SK-N-SH (cell line): ENCODE measurements at regions not wholly inside any gene's neighbourhood (a gene's known extent, or its start where the extent isn't known, plus 50 kb on each side); places are given as distances from the start of the nearest gene placed in this dataset.

Source experiments
- CTCF ChIA-PET: fragments of 300-600, 350-600 bp; formaldehyde crosslinking; extraction: SDS; loops from one replicate; lab custom pipeline; 2021; lab: Yijun Ruan, JAX
- POLR2A ChIA-PET: fragments of 350-600 bp; sonication (Branson Sonifier 250); formaldehyde crosslinking; extraction: SDS; loops from one replicate; lab custom pipeline; 2020; ENCODE audit warnings: antibody characterized with exemption, inconsistent platforms; lab: Yijun Ruan, JAX
- DNase-seq: peaks from one replicate; pipeline ENCODE4 v3.0.0; 2012
- H2AFZ ChIP-seq: fragments of 200-600 bp; sonication (generic); 2 replicates; pipeline ENCODE4 v1.8.1; 2016; ENCODE audit warnings: antibody characterized with exemption, mild to moderate bottlenecking, low read depth
- H3F3A ChIP-seq: fragments of 200-600 bp; sonication (generic); replicated peaks from 2 replicates; pipeline ENCODE3; 2016; ENCODE audit warnings: antibody characterized with exemption, mild to moderate bottlenecking; ENCODE audit not compliant: insufficient read depth
- H3K27ac ChIP-seq, 2 experiments: fragments of 200-500 bp in 1 of 2; fragments of 200-600 bp in 1 of 2; sonication (Bioruptor generic) in 1 of 2; sonication (generic), shearing (Covaris generic) in 1 of 2; 2 replicates each; pipeline versions ENCODE4 v1.5.1 to v1.6.1; 2014 to 2016; ENCODE audit warnings: low read depth in 2 of 2, inconsistent platforms in 1 of 2, low read length in 1 of 2, mild to moderate bottlenecking in 1 of 2, mixed read lengths in 1 of 2
- H3K27me3 ChIP-seq: fragments of 200-600 bp; sonication (generic), shearing (Covaris generic); 2 replicates; pipeline ENCODE4 v1.6.1; 2016; ENCODE audit warnings: mixed run types; ENCODE audit not compliant: insufficient read depth
- H3K36me3 ChIP-seq, 2 experiments: fragments of 200-500 bp in 1 of 2; fragments of 200-600 bp in 1 of 2; sonication (Bioruptor generic) in 1 of 2; sonication (generic) in 1 of 2; replicated peaks in 1 of 2; 2 replicates each; pipeline versions ENCODE3 to v1.5.1; 2014 to 2016; ENCODE audit warnings: low read length in 1 of 2, mild to moderate bottlenecking in 1 of 2; ENCODE audit not compliant: insufficient read depth in 2 of 2, control insufficient read depth in 1 of 2
- H3K4me1 ChIP-seq, 2 experiments: fragments of 200-500 bp in 1 of 2; fragments of 200-600 bp in 1 of 2; sonication (Bioruptor generic) in 1 of 2; sonication (generic), shearing (Covaris generic) in 1 of 2; 2 replicates each; pipeline versions ENCODE4 v1.5.1 to v1.6.1; 2014 to 2016; ENCODE audit warnings: low read depth in 1 of 2, low read length in 1 of 2, mixed run types in 1 of 2; ENCODE audit not compliant: insufficient read depth in 2 of 2, control insufficient read depth in 1 of 2
- H3K4me2 ChIP-seq: fragments of 200-600 bp; sonication (generic), shearing (Covaris generic); 2 replicates; pipeline ENCODE4 v1.6.1; 2017; ENCODE audit warnings: mixed run types
- H3K4me3 ChIP-seq, 2 experiments: fragments of 200-500 bp in 1 of 2; fragments of 200-600 bp in 1 of 2; sonication (Bioruptor generic) in 1 of 2; sonication (generic), shearing (Covaris generic) in 1 of 2; 2 replicates each; pipeline versions ENCODE4 v1.5.1 to v1.8.1; 2014 to 2016; ENCODE audit warnings: low read depth in 2 of 2, inconsistent platforms in 1 of 2, low read length in 1 of 2, mild to moderate bottlenecking in 1 of 2, mixed read lengths in 1 of 2, moderate library complexity in 1 of 2
- H3K79me2 ChIP-seq: fragments of 200-600 bp; sonication (generic); 2 replicates; pipeline ENCODE4 v1.8.1; 2017; ENCODE audit warnings: mild to moderate bottlenecking; ENCODE audit not compliant: insufficient read depth
- H3K9ac ChIP-seq: fragments of 200-600 bp; sonication (generic); 2 replicates; pipeline ENCODE4 v1.6.1; 2017; ENCODE audit warnings: mixed run types
- H3K9me2 ChIP-seq: fragments of 200-600 bp; sonication (generic); 2 replicates; pipeline ENCODE4 v1.6.1; 2017; ENCODE audit warnings: mixed run types
- H3K9me3 ChIP-seq: fragments of 200-600 bp; sonication (generic); 2 replicates; pipeline ENCODE4 v1.6.1; 2017; ENCODE audit warnings: mixed run types, mild to moderate bottlenecking, moderate library complexity
- H4K20me1 ChIP-seq: fragments of 200-600 bp; sonication (generic); 2 replicates; pipeline ENCODE4 v1.6.1; 2017; ENCODE audit warnings: mild to moderate bottlenecking, mixed run types; ENCODE audit not compliant: insufficient read depth
- CHD2 ChIP-seq: fragments of 150-350 bp; IDR thresholded peaks from 2 replicates; pipeline ENCODE4 v1.6.1; 2018; ENCODE audit warnings: low read length; ENCODE audit not compliant: partially characterized antibody
- EZH2phosphoT487 ChIP-seq: fragments of 200-600 bp; sonication (generic); IDR thresholded peaks from 2 replicates; pipeline ENCODE4 v1.6.1; 2017; ENCODE audit warnings: low read depth, mixed run types, mild to moderate bottlenecking, antibody characterized with exemption, moderate library complexity, borderline replicate concordance
- FOSL2 ChIP-seq: IDR thresholded peaks from 2 replicates; pipeline ENCODE4 v1.4.0; 2012; ENCODE audit warnings: low read depth, mild to moderate bottlenecking, moderate library complexity, borderline replicate concordance
- FOXJ3 ChIP-seq: sonication (generic); formaldehyde crosslinking; IDR thresholded peaks from 2 replicates; pipeline ENCODE4 v1.5.1; 2020; ENCODE audit warnings: mild to moderate bottlenecking, missing genetic modification reagents
- FOXM1 ChIP-seq: IDR thresholded peaks from 2 replicates; pipeline ENCODE4 v1.4.0; 2012; ENCODE audit warnings: low read depth, mild to moderate bottlenecking
- MXI1 ChIP-seq: IDR thresholded peaks from 2 replicates; pipeline ENCODE4 v1.6.1; 2012; ENCODE audit warnings: mild to moderate bottlenecking, low read depth, low read length, improper control_type of control experiment
- POLR2AphosphoS5 ChIP-seq: IDR thresholded peaks from 2 replicates; pipeline ENCODE4 v1.6.1; 2012; ENCODE audit warnings: low read depth, low read length
- RAD21 ChIP-seq: IDR thresholded peaks from 2 replicates; pipeline ENCODE4 v1.6.1; 2012; ENCODE audit warnings: mild to moderate bottlenecking, low read length
- RCOR1 ChIP-seq: fragments of 150-350 bp; IDR thresholded peaks from 2 replicates; pipeline ENCODE4 v1.6.1; 2017; ENCODE audit warnings: antibody characterized with exemption, low read length
- SIN3A ChIP-seq: IDR thresholded peaks from 2 replicates; pipeline ENCODE4 v1.6.1; 2012; ENCODE audit warnings: low read depth, mild to moderate bottlenecking, low read length, moderate library complexity, borderline replicate concordance
- TAF1 ChIP-seq: IDR thresholded peaks from 2 replicates; pipeline ENCODE4 v1.6.1; 2012; ENCODE audit warnings: low read depth, mild to moderate bottlenecking, low read length, moderate library complexity, borderline replicate concordance
- YY1 ChIP-seq: IDR thresholded peaks from 2 replicates; pipeline ENCODE4 v1.4.0; 2012; ENCODE audit warnings: low read depth, mild to moderate bottlenecking
- WGBS: methylation state at CpG from one replicate; pipeline ENCODE4 v1.1.6; 2017; ENCODE audit warnings: low lambda C conversion rate; 5-methylcytosine and 5-hydroxymethylcytosine counted together
- TF ChIP-seq, protein P1 (sequence below): fragments of 150-350 bp; IDR thresholded peaks from 2 replicates; pipeline ENCODE4 v1.6.1; 2017; ENCODE audit warnings: antibody characterized with exemption, low read length, low read depth, borderline replicate concordance
- TF ChIP-seq, protein P2 (sequence below): IDR thresholded peaks from 2 replicates; pipeline ENCODE4 v1.6.1; 2012; ENCODE audit warnings: mild to moderate bottlenecking, low read depth, low read length, moderate library complexity
- TF ChIP-seq, protein P3 (sequence below): IDR thresholded peaks from 2 replicates; pipeline ENCODE4 v1.4.0; 2012; ENCODE audit warnings: low read depth
- TF ChIP-seq, protein P4 (sequence below): IDR thresholded peaks from 2 replicates; pipeline ENCODE4 v1.4.0; 2012; ENCODE audit warnings: low read depth, borderline replicate concordance
- TF ChIP-seq, protein P5 (sequence below): IDR thresholded peaks from 2 replicates; pipeline ENCODE4; 2012
- TF ChIP-seq, protein P6 (sequence below): fragments of 200-600 bp; sonication (generic); IDR thresholded peaks from 2 replicates; pipeline ENCODE4 v1.6.1; 2017; ENCODE audit warnings: antibody characterized with exemption, mild to moderate bottlenecking, moderate library complexity

DNA sequence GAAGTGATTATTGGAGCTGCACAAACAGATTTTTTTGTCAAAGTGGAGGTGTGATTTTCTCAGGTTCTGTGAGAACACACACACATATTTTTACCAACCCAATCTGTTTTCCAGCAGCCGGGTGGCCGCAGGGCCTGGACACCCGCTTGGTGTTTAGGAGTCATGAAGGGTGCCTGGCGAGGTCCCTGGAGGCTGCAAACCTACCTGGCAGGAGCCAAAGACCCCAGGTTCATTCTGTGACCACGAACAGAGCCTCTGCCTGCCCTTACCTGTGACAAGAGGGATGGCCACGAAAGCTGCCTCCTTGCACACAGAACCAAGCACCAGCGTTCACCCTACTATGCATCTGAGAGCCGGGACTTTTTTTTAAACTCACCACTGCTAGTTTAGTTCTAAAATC, 64.3 kb upstream of the ID2 start (continued):
- TF ChIP-seq, protein P1, sequence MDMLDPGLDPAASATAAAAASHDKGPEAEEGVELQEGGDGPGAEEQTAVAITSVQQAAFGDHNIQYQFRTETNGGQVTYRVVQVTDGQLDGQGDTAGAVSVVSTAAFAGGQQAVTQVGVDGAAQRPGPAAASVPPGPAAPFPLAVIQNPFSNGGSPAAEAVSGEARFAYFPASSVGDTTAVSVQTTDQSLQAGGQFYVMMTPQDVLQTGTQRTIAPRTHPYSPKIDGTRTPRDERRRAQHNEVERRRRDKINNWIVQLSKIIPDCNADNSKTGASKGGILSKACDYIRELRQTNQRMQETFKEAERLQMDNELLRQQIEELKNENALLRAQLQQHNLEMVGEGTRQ = no peak
- TF ChIP-seq POLR2AphosphoS5 = no peak
- TF ChIP-seq, all 33 proteins: peak for 0

DNA sequence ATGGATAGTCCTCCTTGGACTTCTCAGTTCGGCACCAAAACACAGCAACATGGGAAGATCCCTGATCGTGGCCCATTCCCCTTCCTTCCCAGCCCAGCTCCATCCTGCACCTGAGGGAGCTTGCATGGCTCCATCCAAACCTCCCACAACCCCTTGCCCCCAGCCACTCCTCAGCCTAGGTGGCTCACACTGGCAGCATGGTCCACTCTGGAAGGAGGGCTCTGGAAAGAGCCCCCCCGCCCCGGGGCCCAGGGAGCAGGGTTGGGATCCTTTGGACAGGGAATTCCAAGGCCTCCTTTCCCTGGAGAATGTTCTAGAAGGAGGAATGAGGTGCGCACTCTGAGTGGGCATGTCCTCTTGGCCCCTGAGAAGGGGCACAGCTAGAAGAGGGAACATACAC, 62.8 kb upstream of the ID2 start:
- DNase-seq = no peak
- Histone ChIP-seq H3K9ac (no peak overlapping the region), H3K4me3 (no peak overlapping the region), H3K9me2 (no peaks in the 10 kb centered on the region), H3K4me2 (no peak overlapping the region), H4K20me1 (no peaks in the 10 kb centered on the region), H3K4me1 (peaks cover 0 to 6% of the 10 kb centered on the region in 2 experiments; a peak in 1 of 4 replicates), H3K27me3 (no peaks in the 10 kb centered on the region; the same call in 1 of the 2 replicates), H2AFZ (no peak overlapping the region), H3K79me2 (no peaks in the 10 kb centered on the region), H3K27ac (no peak overlapping the region), H3K9me3 (no peaks in the 10 kb centered on the region), H3K36me3 (no peaks in the 10 kb centered on the region), H3F3A (no peaks in the 10 kb centered on the region)
- whole genome bisulfite sequencing = 66% methylated on average over 5 of the region's 5 CpGs
- ChIA-PET POLR2A (no interaction called here), CTCF (no interaction called here)
- no peak for TF ChIP-seq RCOR1
- no peak for TF ChIP-seq FOXM1
- TF ChIP-seq CHD2 = no peak
- no peak for TF ChIP-seq SIN3A
- TF ChIP-seq YY1 = no peak
- TF ChIP-seq, protein P2, sequence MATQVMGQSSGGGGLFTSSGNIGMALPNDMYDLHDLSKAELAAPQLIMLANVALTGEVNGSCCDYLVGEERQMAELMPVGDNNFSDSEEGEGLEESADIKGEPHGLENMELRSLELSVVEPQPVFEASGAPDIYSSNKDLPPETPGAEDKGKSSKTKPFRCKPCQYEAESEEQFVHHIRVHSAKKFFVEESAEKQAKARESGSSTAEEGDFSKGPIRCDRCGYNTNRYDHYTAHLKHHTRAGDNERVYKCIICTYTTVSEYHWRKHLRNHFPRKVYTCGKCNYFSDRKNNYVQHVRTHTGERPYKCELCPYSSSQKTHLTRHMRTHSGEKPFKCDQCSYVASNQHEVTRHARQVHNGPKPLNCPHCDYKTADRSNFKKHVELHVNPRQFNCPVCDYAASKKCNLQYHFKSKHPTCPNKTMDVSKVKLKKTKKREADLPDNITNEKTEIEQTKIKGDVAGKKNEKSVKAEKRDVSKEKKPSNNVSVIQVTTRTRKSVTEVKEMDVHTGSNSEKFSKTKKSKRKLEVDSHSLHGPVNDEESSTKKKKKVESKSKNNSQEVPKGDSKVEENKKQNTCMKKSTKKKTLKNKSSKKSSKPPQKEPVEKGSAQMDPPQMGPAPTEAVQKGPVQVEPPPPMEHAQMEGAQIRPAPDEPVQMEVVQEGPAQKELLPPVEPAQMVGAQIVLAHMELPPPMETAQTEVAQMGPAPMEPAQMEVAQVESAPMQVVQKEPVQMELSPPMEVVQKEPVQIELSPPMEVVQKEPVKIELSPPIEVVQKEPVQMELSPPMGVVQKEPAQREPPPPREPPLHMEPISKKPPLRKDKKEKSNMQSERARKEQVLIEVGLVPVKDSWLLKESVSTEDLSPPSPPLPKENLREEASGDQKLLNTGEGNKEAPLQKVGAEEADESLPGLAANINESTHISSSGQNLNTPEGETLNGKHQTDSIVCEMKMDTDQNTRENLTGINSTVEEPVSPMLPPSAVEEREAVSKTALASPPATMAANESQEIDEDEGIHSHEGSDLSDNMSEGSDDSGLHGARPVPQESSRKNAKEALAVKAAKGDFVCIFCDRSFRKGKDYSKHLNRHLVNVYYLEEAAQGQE = no peak
- TF ChIP-seq MXI1 = no peak
- TF ChIP-seq, protein P3, sequence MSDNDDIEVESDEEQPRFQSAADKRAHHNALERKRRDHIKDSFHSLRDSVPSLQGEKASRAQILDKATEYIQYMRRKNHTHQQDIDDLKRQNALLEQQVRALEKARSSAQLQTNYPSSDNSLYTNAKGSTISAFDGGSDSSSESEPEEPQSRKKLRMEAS = no peak
- TF ChIP-seq, protein P4, sequence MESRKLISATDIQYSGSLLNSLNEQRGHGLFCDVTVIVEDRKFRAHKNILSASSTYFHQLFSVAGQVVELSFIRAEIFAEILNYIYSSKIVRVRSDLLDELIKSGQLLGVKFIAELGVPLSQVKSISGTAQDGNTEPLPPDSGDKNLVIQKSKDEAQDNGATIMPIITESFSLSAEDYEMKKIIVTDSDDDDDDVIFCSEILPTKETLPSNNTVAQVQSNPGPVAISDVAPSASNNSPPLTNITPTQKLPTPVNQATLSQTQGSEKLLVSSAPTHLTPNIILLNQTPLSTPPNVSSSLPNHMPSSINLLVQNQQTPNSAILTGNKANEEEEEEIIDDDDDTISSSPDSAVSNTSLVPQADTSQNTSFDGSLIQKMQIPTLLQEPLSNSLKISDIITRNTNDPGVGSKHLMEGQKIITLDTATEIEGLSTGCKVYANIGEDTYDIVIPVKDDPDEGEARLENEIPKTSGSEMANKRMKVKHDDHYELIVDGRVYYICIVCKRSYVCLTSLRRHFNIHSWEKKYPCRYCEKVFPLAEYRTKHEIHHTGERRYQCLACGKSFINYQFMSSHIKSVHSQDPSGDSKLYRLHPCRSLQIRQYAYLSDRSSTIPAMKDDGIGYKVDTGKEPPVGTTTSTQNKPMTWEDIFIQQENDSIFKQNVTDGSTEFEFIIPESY = no peak
- no peak for TF ChIP-seq FOSL2
- TF ChIP-seq FOXJ3 (CRISPR knock-in tag) = no peak
- TF ChIP-seq TAF1 = no peak
- TF ChIP-seq RAD21 = no peak
- TF ChIP-seq, protein P5, sequence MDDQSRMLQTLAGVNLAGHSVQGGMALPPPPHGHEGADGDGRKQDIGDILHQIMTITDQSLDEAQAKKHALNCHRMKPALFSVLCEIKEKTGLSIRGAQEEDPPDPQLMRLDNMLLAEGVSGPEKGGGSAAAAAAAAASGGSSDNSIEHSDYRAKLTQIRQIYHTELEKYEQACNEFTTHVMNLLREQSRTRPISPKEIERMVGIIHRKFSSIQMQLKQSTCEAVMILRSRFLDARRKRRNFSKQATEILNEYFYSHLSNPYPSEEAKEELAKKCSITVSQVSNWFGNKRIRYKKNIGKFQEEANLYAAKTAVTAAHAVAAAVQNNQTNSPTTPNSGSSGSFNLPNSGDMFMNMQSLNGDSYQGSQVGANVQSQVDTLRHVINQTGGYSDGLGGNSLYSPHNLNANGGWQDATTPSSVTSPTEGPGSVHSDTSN = no peak
- TF ChIP-seq, protein P6, sequence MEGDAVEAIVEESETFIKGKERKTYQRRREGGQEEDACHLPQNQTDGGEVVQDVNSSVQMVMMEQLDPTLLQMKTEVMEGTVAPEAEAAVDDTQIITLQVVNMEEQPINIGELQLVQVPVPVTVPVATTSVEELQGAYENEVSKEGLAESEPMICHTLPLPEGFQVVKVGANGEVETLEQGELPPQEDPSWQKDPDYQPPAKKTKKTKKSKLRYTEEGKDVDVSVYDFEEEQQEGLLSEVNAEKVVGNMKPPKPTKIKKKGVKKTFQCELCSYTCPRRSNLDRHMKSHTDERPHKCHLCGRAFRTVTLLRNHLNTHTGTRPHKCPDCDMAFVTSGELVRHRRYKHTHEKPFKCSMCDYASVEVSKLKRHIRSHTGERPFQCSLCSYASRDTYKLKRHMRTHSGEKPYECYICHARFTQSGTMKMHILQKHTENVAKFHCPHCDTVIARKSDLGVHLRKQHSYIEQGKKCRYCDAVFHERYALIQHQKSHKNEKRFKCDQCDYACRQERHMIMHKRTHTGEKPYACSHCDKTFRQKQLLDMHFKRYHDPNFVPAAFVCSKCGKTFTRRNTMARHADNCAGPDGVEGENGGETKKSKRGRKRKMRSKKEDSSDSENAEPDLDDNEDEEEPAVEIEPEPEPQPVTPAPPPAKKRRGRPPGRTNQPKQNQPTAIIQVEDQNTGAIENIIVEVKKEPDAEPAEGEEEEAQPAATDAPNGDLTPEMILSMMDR = no peak
- TF ChIP-seq EZH2phosphoT487 = no peak
